MCF 10A (cell line): ENCODE measurements at regions not wholly inside any gene's neighbourhood (a gene's known extent, or its start where the extent isn't known, plus 50 kb on each side); places are given as distances from the start of the nearest gene placed in this dataset.
A peak's percentile ranks its signal among the peaks of the same experiment; 100 is the strongest.

Source experiments
- BruUV-seq: library from RNA; stranded (reverse); fragments of 400-500 nt; replicated peaks from 2 replicates; lab custom pipeline; 2021; lab: Mats Ljungman, UMichigan
- CTCF ChIA-PET: fragments of 300-600 bp; sonication (Branson Sonifier 250); formaldehyde crosslinking; extraction: SDS; loops from one replicate; lab custom pipeline; 2021; ENCODE audit warnings: antibody characterized with exemption, inconsistent platforms; lab: Yijun Ruan, JAX
- POLR2A ChIA-PET: fragments of 300-600, 350-650 bp; sonication (Branson Sonifier 250); formaldehyde crosslinking; extraction: SDS; loops from one replicate; lab custom pipeline; 2020; ENCODE audit warnings: antibody characterized with exemption, inconsistent platforms; lab: Yijun Ruan, JAX
- DNase-seq: peaks from one replicate; pipeline ENCODE4 v3.0.0-alpha.2; 2018; ENCODE audit not compliant: unreplicated experiment
- H3K27ac Mint-ChIP-seq: one replicate; pipeline ENCODE4 v1.8.0; 2022; ENCODE audit warnings: mild to moderate bottlenecking, low read depth, mixed read lengths; ENCODE audit not compliant: unreplicated experiment
- H3K27me3 Mint-ChIP-seq: one replicate; pipeline ENCODE4 v1.8.0; 2022; ENCODE audit warnings: mixed read lengths; ENCODE audit not compliant: insufficient read depth, unreplicated experiment
- H3K36me3 Mint-ChIP-seq: one replicate; pipeline ENCODE4 v1.8.0; 2022; ENCODE audit warnings: mild to moderate bottlenecking, moderate library complexity, mixed read lengths; ENCODE audit not compliant: insufficient read depth, unreplicated experiment
- H3K4me1 Mint-ChIP-seq: one replicate; pipeline ENCODE4 v1.8.0; 2022; ENCODE audit warnings: mixed read lengths; ENCODE audit not compliant: insufficient read depth, unreplicated experiment
- H3K4me3 Mint-ChIP-seq: one replicate; pipeline ENCODE4 v1.8.0; 2022; ENCODE audit warnings: mild to moderate bottlenecking, moderate library complexity, mixed read lengths; ENCODE audit not compliant: unreplicated experiment
- H3K9me3 Mint-ChIP-seq: one replicate; pipeline ENCODE4 v1.8.0; 2022; ENCODE audit warnings: mixed read lengths; ENCODE audit not compliant: unreplicated experiment
- intact Hi-C: fragments of 100-400 bp; cut with micrococcal nuclease; formaldehyde crosslinking; loops from 2 replicates; pipeline ENCODE4 v1.14.1; 2022
- TF ChIP-seq, protein P1 (sequence below): fragments of 200-600 bp; IDR thresholded peaks from one replicate; pipeline ENCODE4 v1.8.0; 2022; ENCODE audit warnings: antibody characterized with exemption, mild to moderate bottlenecking; ENCODE audit not compliant: unreplicated experiment

DNA sequence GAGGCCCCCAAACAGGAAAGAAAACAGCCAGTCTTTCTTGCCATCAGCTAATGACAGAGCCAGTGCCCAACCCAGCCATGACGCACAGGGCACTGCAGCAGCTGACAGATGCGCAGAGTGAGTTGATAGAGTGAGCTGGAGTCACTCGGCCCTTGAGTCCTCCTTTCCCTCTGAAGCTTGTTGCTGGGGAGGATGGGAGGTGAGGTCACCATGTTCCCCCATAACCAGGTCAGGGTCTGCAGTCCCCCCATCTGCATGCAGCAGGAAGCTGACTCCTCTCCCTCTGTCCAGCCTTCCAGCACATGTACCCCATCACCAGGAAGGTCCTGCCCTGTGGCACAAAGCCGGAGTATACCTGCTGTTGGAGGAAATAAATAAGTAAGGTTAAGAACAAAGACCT, 174.6 kb downstream of the ABHD5 start:
- Mint-ChIP-seq H3K4me3 (no peak overlapping the region), H3K27ac (no peak overlapping the region), H3K4me1 (peaks cover 28% of the 10 kb centered on the region), H3K36me3 (no peaks in the 10 kb centered on the region), H3K27me3 (no peaks in the 10 kb centered on the region), H3K9me3 (no peaks in the 10 kb centered on the region)
- CTCF ChIA-PET = interaction anchor here (0.7 to 1.0 kb wide), 4 partner anchors 10 to 336 kb away, joined by 3 to 6 read pairs (median 4); no protein-coding TSS in a partner anchor
- no TSS peak for BruUV-seq
- TF ChIP-seq, protein P1, sequence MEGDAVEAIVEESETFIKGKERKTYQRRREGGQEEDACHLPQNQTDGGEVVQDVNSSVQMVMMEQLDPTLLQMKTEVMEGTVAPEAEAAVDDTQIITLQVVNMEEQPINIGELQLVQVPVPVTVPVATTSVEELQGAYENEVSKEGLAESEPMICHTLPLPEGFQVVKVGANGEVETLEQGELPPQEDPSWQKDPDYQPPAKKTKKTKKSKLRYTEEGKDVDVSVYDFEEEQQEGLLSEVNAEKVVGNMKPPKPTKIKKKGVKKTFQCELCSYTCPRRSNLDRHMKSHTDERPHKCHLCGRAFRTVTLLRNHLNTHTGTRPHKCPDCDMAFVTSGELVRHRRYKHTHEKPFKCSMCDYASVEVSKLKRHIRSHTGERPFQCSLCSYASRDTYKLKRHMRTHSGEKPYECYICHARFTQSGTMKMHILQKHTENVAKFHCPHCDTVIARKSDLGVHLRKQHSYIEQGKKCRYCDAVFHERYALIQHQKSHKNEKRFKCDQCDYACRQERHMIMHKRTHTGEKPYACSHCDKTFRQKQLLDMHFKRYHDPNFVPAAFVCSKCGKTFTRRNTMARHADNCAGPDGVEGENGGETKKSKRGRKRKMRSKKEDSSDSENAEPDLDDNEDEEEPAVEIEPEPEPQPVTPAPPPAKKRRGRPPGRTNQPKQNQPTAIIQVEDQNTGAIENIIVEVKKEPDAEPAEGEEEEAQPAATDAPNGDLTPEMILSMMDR = no peak
- no peak for DNase-seq
- intact Hi-C loops = no loop called here
- POLR2A ChIA-PET = interaction anchor here (1.0 kb wide), 1 partner anchor 13 kb away, joined by 3 read pairs; no protein-coding TSS in a partner anchor

DNA sequence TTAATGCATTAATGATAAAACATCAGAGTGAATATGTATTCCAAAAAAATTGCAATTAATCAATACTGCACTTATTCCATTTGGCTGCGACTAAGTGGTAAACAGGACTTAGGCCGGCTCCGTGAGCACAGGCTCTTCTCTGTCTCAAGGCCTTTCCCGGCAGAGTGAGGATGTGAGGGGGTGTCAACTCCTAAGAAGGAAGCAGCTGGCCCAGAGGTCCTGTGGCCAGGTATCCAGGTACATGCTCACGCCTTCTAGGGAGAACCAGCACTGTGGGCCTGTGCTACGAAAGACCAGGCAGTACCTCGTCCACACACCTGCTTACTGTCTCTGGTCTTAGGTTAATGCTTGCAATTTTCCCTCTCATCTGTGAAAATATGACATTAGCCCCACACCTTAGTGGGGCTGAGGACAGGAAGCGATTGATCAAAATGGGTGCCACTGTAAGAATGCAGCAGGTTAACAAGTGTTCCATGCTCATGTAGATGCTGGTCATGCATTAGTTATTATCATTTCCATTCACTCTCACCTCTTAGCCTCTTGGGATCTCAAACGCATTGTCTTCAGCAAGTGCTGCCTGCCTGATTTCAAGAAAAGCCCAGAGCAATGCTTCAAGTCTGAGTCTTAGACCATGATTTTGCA, 175.3 kb downstream of the ABHD5 start:
- TF ChIP-seq, protein P1 = no peak
- no peaks in the 10 kb centered on the region for H3K9me3 Mint-ChIP-seq
- H3K27ac Mint-ChIP-seq = peak overlapping the region; percentile 38
- CTCF ChIA-PET = interaction anchor here (1.0 kb wide), 1 partner anchor 11 kb away, joined by 6 read pairs; no protein-coding TSS in a partner anchor
- H3K4me3 Mint-ChIP-seq = no peak overlapping the region
- H3K36me3 Mint-ChIP-seq = no peaks in the 10 kb centered on the region
- no TSS peak for BruUV-seq
- intact Hi-C loops = no loop called here
- POLR2A ChIA-PET = interaction anchor here (1.0 kb wide), 1 partner anchor 14 kb away, joined by 3 read pairs; no protein-coding TSS in a partner anchor
- H3K4me1 Mint-ChIP-seq = peaks cover 34% of the 10 kb centered on the region
- H3K27me3 Mint-ChIP-seq = no peaks in the 10 kb centered on the region
- DNase-seq = no peak

DNA sequence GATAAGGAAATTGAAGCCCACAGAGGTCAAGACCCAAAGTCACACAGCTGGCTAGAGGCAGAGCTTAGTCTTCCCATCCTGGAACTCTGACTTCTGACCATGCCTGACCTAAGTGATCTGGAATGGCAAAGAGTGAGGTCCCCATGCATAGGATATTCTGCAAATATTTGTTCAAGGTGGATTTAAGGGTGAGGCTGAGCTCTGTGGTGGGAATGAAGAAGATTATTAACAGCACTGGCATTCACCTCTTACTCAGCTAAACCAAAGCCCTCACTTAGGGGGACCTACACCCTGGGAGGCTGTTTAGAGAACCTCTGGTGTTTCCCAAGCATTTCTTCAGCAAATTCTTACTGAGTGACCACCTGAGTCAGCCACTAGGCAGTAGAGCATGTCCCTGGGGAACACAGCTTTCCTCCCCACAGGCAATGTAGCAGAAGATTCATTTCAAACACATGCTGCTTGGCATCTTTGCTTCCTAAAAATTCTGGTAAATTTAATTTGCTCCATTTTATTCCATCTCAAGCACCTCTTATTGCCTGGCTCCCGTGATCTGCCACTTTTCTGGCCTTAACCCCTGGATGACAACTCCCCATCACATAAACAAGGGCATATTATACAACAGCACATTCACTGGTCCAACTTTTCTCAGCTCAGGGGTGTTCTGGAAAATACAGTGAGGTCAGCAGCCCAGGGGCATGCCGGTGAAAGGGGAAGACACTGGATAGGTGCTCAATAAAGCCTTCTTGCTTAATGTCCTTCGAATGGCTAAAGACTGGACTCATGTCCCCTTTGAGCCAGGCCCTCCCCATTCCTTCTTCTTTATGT, 176.0 kb downstream of the ABHD5 start:
- BruUV-seq = no TSS peak
- intact Hi-C loops = no loop called here
- Mint-ChIP-seq H3K27ac (peak overlapping the region; percentile 38), H3K27me3 (no peaks in the 10 kb centered on the region), H3K4me3 (no peak overlapping the region), H3K4me1 (peaks cover 41% of the 10 kb centered on the region), H3K9me3 (no peaks in the 10 kb centered on the region), H3K36me3 (no peaks in the 10 kb centered on the region)
- DNase-seq = peak; percentile 61
- ChIA-PET POLR2A (no interaction called here), CTCF (no interaction called here)
- TF ChIP-seq, protein P1 = no peak
